ENCODE measurements at regions not wholly inside any gene's neighbourhood (a gene's known extent, or its start where the extent isn't known, plus 50 kb on each side); places are given as distances from the start of the nearest gene placed in this dataset.

DNA sequence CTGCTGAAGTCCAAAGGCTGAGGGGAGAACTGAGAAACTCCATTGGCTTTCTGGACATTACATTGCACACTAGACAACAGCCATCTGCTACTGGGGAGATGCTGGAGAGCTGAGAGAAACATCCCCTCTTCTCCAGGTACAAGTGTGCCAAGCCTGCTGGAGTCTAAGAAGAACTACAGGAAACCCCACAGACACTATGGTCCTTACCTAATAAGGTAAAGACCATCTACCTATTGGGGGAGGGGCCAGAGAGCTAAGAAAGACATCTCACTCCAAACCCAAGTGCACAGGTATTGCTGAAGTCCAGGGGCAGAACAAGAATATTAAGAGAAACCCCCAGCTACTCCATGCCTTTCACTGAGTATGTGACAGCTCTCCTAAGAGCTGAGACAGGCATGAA, 338.7 kb upstream of the NCKAP5 start:
- no peak overlapping the region for H3K4me3 ChIP-seq (ENCODE audit: low read length)
- DNase-seq (ENCODE audit: low read depth), result no peak
- TF ChIP-seq, protein P1, sequence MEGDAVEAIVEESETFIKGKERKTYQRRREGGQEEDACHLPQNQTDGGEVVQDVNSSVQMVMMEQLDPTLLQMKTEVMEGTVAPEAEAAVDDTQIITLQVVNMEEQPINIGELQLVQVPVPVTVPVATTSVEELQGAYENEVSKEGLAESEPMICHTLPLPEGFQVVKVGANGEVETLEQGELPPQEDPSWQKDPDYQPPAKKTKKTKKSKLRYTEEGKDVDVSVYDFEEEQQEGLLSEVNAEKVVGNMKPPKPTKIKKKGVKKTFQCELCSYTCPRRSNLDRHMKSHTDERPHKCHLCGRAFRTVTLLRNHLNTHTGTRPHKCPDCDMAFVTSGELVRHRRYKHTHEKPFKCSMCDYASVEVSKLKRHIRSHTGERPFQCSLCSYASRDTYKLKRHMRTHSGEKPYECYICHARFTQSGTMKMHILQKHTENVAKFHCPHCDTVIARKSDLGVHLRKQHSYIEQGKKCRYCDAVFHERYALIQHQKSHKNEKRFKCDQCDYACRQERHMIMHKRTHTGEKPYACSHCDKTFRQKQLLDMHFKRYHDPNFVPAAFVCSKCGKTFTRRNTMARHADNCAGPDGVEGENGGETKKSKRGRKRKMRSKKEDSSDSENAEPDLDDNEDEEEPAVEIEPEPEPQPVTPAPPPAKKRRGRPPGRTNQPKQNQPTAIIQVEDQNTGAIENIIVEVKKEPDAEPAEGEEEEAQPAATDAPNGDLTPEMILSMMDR (IDR thresholded peaks at IDR 0.05; ENCODE audit: insufficient read depth, low read depth, low read length, missing control alignments), result no peak

DNA sequence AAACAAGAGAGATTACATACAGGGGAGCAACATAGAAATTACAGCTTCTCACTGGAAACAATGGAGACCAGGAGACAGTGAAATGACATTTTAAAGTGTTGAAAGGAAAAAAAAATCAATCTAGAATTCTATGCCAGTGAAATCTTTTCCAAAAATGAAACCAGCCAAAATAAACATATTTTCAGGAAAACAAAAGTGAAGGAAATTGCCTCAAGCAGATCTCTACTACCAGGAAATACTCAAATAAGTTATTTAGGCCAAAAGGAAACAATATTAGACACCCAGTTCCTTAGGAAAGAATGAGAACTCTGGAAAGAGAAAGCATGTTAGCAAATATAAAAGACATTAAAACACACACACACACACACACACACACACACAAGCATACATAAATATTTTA, 339.9 kb upstream of the NCKAP5 start:
- TF ChIP-seq, protein P1 (IDR thresholded peaks at IDR 0.05; ENCODE audit: insufficient read depth, low read depth, low read length, missing control alignments), result no peak
- DNase-seq (ENCODE audit: low read depth), result no peak

DNA sequence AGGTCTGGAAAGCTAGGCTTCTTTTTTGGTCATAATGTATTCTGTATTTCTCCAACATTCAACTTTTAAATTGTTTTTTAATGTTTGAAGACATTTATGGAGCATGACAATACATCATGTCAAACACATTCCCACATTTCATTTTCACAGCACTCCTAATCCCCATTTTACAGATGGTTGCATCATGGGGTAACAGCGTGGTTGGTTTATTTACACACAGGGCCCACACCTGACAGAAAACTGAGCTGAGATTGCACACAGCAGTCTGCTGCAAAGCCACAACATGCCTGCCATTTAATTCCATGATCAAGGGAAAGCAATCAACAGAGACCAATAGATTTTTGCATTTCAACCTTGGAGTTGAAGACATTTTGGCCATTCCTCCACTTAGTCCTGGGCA, 335.7 kb upstream of the MGAT5 start:
- no peak for DNase-seq (ENCODE audit: low read depth)
- TF ChIP-seq, protein P1 (IDR thresholded peaks at IDR 0.05; ENCODE audit: insufficient read depth, low read depth, low read length, missing control alignments), result no peak
- H3K4me3 ChIP-seq (ENCODE audit: low read length), result no peak overlapping the region

More for the DNA sequence above, 339.9 kb upstream of the NCKAP5 start:
- H3K4me3 ChIP-seq (ENCODE audit: low read length), result no peak overlapping the region

DNA sequence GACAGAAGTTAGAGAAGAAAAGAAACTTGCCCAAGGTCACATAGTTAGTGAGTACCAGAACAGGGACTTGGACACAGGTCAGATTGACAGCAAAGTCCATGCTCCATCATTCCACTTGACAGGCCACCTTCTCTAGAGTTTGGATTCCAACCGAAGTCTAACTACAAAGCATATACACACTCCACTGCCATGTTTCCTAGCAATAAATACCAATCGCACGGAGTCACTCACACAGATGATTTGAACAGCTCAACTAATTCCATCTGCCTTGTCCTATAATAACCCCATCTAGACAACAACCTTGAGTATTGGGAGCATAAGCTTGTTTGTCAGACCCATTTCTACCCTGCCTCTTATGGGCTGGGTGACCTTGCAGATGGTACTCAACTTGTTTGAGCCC, 334.6 kb upstream of the MGAT5 start:
- DNase-seq (ENCODE audit: low read depth), result no peak
- H3K4me3 ChIP-seq (ENCODE audit: low read length), result no peak overlapping the region
- TF ChIP-seq, protein P1 (IDR thresholded peaks at IDR 0.05; ENCODE audit: insufficient read depth, low read depth, low read length, missing control alignments), result no peak

DNA sequence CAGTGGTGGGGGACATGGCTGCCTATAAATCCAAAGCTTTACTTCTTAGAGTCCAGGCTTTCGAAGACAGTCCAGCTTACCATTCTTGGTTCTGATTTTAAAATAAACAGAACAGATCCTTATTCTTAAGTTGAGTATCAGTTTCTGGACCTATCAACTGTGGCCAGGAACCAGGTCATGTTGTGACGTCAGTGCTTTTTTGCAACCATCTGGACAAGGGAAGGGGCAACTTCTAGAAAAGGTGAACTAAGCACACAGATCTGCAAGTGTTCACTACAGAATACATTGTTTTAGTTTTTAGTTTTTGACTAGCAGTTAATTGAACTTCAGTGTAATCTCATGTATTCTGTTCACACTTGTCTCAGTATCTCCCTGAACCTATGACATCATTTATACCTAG, 326.0 kb upstream of the MGAT5 start:
- no peak overlapping the region for H3K4me3 ChIP-seq (ENCODE audit: low read length)
- TF ChIP-seq, protein P1 (IDR thresholded peaks at IDR 0.05; ENCODE audit: insufficient read depth, low read depth, low read length, missing control alignments), result no peak

DNA sequence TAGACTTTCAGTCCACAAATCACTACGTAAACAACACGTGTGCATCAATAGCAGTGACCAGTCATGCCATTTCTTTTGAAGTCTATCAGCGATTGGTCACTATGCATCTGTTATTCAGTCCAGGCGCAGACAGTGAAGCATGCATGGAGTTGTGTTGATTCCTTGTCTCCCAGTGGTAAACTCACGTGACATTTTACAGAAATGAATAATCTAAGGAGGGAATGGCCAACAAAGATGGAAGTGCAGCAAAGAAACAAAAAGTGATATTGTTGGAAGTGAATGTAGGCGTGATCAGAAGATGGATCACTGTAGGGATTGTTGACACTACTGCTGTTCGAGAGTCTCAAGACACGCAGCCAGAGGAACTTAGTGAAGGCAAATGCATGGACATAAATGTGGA, 317.8 kb upstream of the MGAT5 start:
- TF ChIP-seq, protein P1 (IDR thresholded peaks at IDR 0.05; ENCODE audit: insufficient read depth, low read depth, low read length, missing control alignments), result no peak
- H3K4me3 ChIP-seq (ENCODE audit: low read length), result no peak overlapping the region
- no peak for DNase-seq (ENCODE audit: low read depth)

More for the DNA sequence above, 326.0 kb upstream of the MGAT5 start:
- DNase-seq (ENCODE audit: low read depth), result no peak

DNA sequence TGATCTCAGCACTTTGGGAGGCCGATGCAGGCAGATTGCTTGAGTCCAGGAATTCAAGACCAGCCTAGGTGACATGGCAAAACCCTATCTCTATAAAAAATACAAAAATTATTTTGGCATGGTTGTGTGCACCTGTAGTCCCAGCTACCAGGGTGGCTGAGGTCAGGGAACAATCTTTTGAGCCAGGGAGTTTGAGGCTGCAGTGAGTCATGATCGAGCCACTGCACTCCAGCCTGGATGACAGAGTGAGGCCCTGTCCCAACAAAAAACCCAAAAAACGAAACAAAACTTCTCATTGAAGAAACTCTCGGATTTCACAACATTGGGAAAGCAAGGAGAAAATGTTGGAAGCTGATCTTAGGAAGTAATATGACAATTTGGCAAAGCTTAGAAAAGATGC, 317.3 kb upstream of the MGAT5 start:
- H3K4me3 ChIP-seq (ENCODE audit: low read length), result no peak overlapping the region
- no peak for DNase-seq (ENCODE audit: low read depth)
- TF ChIP-seq, protein P1 (IDR thresholded peaks at IDR 0.05; ENCODE audit: insufficient read depth, low read depth, low read length, missing control alignments), result no peak

Measured in epithelial cell of esophagus (primary cell).